HG03457 (cell line): ENCODE measurements at regions not wholly inside any gene's neighbourhood (a gene's known extent, or its start where the extent isn't known, plus 50 kb on each side); places are given as distances from the start of the nearest gene placed in this dataset.
"Not testable (repeated sequence)": the region's sequence is repeated elsewhere in the genome, so short reads cannot be mapped to it uniquely, and the experiment has no call there.

ENCODE experiments used
- ATAC-seq: cut with Tn5 transposase; IDR thresholded peaks from one replicate; pipeline ENCODE4 v1.9.1; 2021; ENCODE audit warnings: moderate number of reproducible peaks; ENCODE audit not compliant: unreplicated experiment

- no peak for ATAC-seq
Measured at GRCh38 chr4:72205298-72205697, 173.5 kb downstream of the NPFFR2 start.

GRCh38 chr4:72205831-72206230, 174.0 kb downstream of the NPFFR2 start:
- ATAC-seq: no peak

DNA sequence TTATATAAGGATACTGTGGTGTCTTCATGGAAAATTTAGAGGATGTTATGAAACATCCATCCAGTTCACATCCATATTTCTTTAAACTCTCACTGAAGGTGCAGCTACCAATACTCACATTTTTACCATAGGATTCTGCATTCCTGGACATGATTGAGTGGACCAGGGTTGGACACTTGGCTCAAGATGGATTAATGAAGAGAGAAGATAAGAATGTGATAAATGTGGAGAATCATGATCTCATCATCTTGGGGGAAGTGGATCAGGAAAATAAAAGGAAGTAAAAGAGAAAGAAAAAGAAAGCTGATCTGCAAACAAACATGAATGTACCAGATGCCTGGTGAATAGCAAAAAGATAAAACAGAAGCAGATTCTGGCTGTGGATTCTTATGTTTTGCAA, 175.4 kb downstream of the NPFFR2 start:
- ATAC-seq: no peak

- ATAC-seq: no peak
Measured at GRCh38 chr4:72208421-72209075, 176.7 kb downstream of the NPFFR2 start.

DNA sequence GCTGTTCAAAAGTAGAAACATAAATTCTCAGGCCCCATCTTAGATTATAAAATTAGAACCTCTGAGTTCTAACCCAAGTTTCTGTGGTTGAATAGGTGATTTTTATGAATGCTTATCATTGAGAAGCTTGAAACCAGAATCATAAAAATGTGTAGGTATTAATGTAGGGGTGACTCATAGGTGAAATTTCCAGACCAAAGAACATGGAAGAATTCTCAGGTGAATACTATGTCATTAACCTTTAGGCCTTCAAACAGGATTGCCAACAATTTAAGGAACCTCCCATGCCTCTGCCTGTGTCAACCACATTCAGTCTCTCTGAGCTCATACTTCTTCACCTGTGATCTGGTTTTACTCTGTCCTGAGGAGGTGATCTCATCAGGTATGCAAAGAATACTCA, 177.8 kb downstream of the NPFFR2 start:
- peak; percentile 71 for ATAC-seq

- not testable (repeated sequence) for ATAC-seq
Measured at GRCh38 chr4:72213763-72214162, 182.0 kb downstream of the NPFFR2 start.

DNA sequence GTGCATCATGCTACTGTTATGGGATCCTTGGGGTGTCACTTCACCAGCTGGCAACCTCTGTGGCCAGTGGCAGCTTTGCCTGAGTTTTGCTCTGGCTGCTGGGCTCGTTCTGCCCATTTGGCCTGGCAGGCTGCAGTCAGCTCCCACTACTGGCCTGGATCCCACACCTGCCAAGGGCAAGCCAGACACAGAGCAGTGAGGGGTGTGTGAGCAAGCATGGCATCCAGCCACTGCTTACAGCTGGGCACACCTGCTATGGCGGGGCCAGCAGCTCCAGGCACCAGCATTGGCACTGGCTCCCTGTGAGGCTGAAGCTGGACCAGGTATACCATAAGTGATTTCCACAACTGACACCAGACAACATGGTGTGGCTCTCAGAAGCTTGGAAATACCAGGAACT, 183.4 kb downstream of the NPFFR2 start:
- ATAC-seq: no peak

- ATAC-seq: no peak
Measured at GRCh38 chr4:72216539-72217277, 184.9 kb downstream of the NPFFR2 start.

DNA sequence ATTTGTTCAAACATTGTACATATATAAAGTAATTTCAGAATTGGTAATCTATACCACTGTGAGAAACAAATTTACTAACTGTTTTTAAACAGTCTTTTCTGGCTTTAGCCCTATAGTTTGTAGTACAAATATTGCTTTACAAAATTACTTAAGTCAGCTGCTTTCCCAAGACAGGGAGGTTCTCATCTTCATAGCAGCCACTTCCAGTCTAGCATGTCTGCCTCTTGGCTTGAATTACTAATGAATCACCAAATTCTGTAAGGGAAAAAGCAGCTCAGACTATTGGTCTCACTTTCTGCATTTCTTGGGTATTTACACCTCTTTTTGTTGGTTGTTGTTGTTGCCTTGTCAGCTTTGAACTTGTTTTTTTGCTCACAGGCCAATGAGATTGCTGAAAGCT, 187.2 kb downstream of the NPFFR2 start:
- no peak for ATAC-seq
